Ishikawa (cell line): ENCODE measurements at regions not wholly inside any gene's neighbourhood (a gene's known extent, or its start where the extent isn't known, plus 50 kb on each side); places are given as distances from the start of the nearest gene placed in this dataset.

Source experiments
- CEBPB ChIP-seq: IDR thresholded peaks from 2 replicates; pipeline ENCODE4 v1.6.1; 2012
- CREB1 ChIP-seq: IDR thresholded peaks from 2 replicates; pipeline ENCODE4 v1.6.1; 2012; ENCODE audit warnings: low read depth
- EGR1 ChIP-seq: IDR thresholded peaks from 2 replicates; pipeline ENCODE4 v1.6.1; 2012
- EP300 ChIP-seq: IDR thresholded peaks from 2 replicates; pipeline ENCODE4 v1.6.1; 2012; ENCODE audit warnings: borderline replicate concordance
- FOXM1 ChIP-seq: IDR thresholded peaks from 2 replicates; pipeline ENCODE4 v1.6.1; 2012; ENCODE audit warnings: low read depth, borderline replicate concordance
- MAX ChIP-seq: IDR thresholded peaks from 2 replicates; pipeline ENCODE4 v1.6.1; 2012
- NFIC ChIP-seq: IDR thresholded peaks from 2 replicates; pipeline ENCODE4 v1.6.1; 2012
- RAD21 ChIP-seq: IDR thresholded peaks from 2 replicates; pipeline ENCODE4 v1.6.1; 2012; ENCODE audit warnings: low read depth
- TAF1 ChIP-seq: IDR thresholded peaks from 2 replicates; pipeline ENCODE4 v1.6.1; 2012; ENCODE audit warnings: low read depth, mild to moderate bottlenecking
- TCF12 ChIP-seq: IDR thresholded peaks from 2 replicates; pipeline ENCODE4 v1.6.1; 2012; ENCODE audit warnings: low read depth
- TEAD4 ChIP-seq: IDR thresholded peaks from 2 replicates; pipeline ENCODE4 v1.6.1; 2012
- USF1 ChIP-seq: IDR thresholded peaks from 2 replicates; pipeline ENCODE4 v1.6.1; 2012
- YY1 ChIP-seq: IDR thresholded peaks from 2 replicates; pipeline ENCODE4 v1.6.1; 2012; ENCODE audit warnings: low read depth
- ZBTB7A ChIP-seq: IDR thresholded peaks from 2 replicates; pipeline ENCODE4 v1.6.1; 2012; ENCODE audit warnings: low read depth
- TF ChIP-seq, protein P1 (sequence below): IDR thresholded peaks from 2 replicates; pipeline ENCODE4 v1.6.1; 2012; ENCODE audit warnings: low read depth, mild to moderate bottlenecking

GRCh38 chr9:38342532-38342931 lies 50.0 kb upstream of the ALDH1B1 start:
- TF ChIP-seq EP300 = no peak
- TF ChIP-seq RAD21 = no peak
- TF ChIP-seq TEAD4 = no peak
- no peak for TF ChIP-seq FOXM1
- TF ChIP-seq YY1 = no peak
- no peak for TF ChIP-seq TAF1
- TF ChIP-seq CREB1 = no peak
- TF ChIP-seq CEBPB = no peak
- TF ChIP-seq EGR1 = no peak
- TF ChIP-seq USF1 = no peak

- TF ChIP-seq EP300 (no peak), TAF1 (no peak), NFIC (no peak)
Observed at GRCh38 chr9:38342096-38342495, 50.4 kb upstream of the ALDH1B1 start.

DNA sequence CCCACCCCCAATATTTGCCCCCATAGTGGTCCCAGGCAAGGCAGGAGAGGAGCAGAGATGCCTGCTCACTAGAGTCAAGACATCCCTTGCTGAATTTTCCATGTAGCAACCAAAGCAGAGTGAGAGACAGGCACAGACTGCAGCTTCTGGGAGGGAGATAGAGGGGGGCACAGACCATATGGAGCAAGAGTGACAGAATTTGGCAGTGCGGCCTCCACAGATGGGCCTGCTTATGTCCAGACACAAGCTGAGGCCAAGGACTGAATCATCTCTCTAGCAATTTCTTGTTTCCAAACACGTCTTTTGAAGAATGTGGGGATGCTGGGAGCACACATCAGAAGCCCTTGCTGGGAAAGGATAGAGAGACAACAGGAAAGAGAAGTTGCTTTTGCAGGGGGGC lies 53.0 kb upstream of the ALDH1B1 start:
- no peak for TF ChIP-seq TAF1
- no peak for TF ChIP-seq CREB1
- no peak for TF ChIP-seq MAX
- TF ChIP-seq EP300 = no peak
- TF ChIP-seq ZBTB7A = no peak
- no peak for TF ChIP-seq TCF12
- no peak for TF ChIP-seq USF1
- TF ChIP-seq NFIC = no peak
- TF ChIP-seq TEAD4 = no peak
- TF ChIP-seq YY1 = no peak
- TF ChIP-seq EGR1 = no peak
- TF ChIP-seq, protein P1, sequence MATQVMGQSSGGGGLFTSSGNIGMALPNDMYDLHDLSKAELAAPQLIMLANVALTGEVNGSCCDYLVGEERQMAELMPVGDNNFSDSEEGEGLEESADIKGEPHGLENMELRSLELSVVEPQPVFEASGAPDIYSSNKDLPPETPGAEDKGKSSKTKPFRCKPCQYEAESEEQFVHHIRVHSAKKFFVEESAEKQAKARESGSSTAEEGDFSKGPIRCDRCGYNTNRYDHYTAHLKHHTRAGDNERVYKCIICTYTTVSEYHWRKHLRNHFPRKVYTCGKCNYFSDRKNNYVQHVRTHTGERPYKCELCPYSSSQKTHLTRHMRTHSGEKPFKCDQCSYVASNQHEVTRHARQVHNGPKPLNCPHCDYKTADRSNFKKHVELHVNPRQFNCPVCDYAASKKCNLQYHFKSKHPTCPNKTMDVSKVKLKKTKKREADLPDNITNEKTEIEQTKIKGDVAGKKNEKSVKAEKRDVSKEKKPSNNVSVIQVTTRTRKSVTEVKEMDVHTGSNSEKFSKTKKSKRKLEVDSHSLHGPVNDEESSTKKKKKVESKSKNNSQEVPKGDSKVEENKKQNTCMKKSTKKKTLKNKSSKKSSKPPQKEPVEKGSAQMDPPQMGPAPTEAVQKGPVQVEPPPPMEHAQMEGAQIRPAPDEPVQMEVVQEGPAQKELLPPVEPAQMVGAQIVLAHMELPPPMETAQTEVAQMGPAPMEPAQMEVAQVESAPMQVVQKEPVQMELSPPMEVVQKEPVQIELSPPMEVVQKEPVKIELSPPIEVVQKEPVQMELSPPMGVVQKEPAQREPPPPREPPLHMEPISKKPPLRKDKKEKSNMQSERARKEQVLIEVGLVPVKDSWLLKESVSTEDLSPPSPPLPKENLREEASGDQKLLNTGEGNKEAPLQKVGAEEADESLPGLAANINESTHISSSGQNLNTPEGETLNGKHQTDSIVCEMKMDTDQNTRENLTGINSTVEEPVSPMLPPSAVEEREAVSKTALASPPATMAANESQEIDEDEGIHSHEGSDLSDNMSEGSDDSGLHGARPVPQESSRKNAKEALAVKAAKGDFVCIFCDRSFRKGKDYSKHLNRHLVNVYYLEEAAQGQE = no peak
- TF ChIP-seq CEBPB = no peak
- TF ChIP-seq RAD21 = no peak
- TF ChIP-seq FOXM1 = no peak

DNA sequence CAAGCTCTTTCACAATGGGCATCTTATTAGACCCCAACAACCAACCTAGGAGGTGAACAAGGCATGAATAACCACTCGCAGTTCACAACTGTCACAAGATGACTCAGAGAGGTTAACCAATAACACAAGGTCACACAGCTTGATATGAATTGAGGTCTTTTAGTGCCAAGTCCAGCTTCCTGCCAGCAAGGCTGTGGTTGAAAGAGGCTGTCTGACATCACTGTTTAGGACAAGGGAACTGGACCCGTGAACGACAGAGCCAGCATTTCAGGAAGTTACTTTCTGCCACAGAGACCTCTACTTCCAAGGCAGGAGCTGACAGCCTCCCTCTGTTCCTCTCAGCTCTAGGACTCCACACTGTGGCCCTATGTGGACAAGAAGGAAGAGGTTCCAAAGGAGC lies 53.4 kb upstream of the ALDH1B1 start:
- no peak for TF ChIP-seq EGR1
- TF ChIP-seq TCF12 = no peak
- no peak for TF ChIP-seq FOXM1
- TF ChIP-seq, protein P1 = no peak
- no peak for TF ChIP-seq MAX
- no peak for TF ChIP-seq USF1
- TF ChIP-seq YY1 = no peak
- no peak for TF ChIP-seq NFIC
- TF ChIP-seq CEBPB = no peak
- TF ChIP-seq ZBTB7A = no peak
- TF ChIP-seq EP300 = no peak
- no peak for TF ChIP-seq TEAD4
- TF ChIP-seq RAD21 = no peak
- no peak for TF ChIP-seq CREB1

DNA sequence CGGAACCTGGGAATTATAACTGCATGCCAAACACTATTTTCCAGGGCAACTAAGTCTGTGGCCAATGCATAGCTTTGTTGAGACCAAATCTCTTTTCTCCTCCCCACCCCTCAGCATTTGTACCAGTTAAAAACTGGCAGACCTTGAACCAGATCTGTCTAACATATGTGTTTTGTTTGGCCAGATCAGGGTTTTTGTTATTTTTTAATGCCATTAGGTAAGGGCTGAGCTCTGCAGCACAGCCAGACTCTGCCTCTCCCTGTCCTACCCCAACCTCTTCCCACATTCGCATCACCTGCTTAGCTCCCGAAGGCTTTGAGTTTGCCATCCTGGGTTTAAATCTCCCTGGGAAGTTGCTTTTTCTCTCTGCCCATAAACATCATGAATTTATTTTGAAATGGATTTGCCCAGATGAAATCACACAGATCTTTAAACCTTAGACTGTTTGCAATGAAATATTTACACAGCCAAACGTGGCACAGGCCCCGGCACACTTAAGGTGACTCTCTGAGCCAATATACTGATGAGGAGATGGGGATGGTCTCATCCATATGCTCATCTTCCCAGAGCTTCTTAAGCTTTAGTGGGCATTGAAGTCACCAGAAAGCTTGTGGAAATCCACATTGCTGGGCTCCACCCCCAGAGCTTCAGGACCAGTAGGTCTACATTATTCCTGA lies 54.0 kb upstream of the ALDH1B1 start:
- TF ChIP-seq, protein P1 = no peak
- TF ChIP-seq RAD21 = no peak
- TF ChIP-seq TEAD4 = no peak
- TF ChIP-seq CEBPB = no peak
- TF ChIP-seq TCF12 = no peak
- TF ChIP-seq NFIC = no peak
- no peak for TF ChIP-seq TAF1
- TF ChIP-seq MAX = no peak
